Dermis blood vessel endothelial cell (primary cell): ENCODE measurements at regions not wholly inside any gene's neighbourhood (a gene's known extent, or its start where the extent isn't known, plus 50 kb on each side); places are given as distances from the start of the nearest gene placed in this dataset.
"Not testable (repeated sequence)": the region's sequence is repeated elsewhere in the genome, so short reads cannot be mapped to it uniquely, and the experiment has no call there.

Source experiments
- DNase-seq: peaks from one replicate; pipeline ENCODE4 v3.0.0; 2010

DNA sequence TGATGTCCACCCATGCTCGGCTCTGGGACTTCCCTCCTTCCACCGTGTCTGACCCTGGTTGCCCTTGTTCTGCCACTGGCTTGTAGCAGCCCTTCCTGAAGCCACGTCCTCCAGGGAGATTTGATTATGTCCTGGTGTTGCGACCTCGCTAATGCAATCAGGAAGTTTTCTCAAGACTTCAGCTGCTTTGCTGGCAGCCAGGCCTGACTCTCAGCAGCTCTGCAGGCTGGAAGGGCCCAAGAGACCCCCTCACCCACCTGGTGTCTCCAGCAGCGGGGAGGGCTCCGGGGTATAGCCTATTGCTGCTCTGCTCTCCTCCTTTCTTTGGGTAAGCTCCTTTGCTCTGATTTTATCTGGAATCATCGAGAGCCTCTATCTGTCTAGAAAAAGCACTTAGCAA, 2882.8 kb downstream of the RPIA start:
- not testable (repeated sequence) for DNase-seq

DNA sequence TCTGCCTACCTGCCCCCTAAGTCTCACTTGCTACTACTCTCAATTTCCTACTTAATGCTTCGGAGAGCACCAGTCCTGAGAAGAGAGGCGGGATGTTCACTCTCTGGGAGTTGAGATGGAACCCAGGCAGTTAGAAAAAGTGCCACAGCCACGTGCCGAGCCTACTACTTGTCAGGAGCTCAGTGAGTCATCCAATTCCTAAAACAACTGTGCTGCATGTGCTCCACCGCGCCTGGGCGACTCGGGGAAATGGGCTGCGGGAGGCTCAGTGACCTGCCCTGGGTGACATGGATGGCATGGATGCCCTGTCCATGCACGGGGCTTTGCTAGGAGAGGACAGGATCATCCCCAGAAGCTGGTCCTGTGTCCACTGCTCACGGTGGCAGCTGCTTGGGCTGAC, 2884.2 kb downstream of the RPIA start:
- not testable (repeated sequence) for DNase-seq

DNA sequence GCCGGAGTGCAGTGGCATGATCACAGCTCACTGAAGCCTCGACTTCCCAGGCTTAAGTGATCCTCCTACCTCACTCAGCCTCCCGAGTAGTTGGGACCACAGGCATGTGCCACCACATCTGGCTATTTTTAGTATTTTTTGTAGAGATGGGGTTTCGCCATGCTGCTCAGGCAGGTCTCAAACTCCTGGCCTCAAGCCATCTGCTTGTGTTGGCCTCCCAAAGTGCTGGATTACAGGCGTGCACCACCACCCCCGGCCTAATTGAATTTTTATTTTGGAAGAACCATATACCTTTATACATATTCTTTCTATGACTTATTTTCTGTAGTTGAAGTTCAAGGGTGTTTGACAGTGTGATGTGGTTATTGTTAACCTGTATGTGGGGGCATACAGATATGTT, 2885.9 kb downstream of the RPIA start:
- not testable (repeated sequence) for DNase-seq

DNA sequence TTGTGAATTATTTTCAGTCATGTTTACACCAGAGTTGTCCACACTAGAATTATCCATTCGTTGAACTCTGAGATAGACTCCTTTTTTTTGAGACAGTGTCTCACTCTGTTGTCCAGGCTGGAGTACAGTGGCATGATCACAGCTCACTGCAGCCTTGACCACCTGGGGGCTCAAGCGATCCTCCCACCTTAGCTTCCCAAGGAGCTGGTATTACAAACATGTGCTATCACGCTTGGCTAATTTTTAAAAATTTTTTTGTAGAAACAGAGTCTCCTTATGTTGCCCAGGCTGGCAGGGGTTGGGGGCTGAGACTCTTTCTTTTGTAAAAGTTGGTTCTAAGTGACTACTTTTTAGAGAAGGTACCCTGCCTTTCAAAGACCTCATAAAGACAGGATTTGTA, 2887.2 kb downstream of the RPIA start:
- not testable (repeated sequence) for DNase-seq

DNA sequence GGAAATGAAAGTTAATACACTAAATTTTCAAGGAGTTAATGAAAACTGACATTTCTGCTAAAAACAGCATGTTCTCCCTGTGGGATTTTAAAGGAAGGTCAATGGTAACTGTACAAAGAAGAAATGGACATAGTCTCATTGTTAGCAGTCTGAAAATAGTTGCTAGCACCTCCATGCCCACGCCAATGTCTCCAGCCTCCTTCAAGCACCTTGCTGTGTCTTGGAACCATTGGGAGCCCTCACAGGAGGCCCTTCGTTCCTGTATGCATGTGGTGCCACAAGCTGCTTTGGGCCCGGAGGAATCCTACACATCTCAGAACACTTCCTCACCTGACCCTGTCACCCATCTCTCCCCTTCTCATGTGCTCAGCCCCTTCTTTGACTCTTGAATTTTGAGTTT, 2888.1 kb downstream of the RPIA start:
- DNase-seq = not testable (repeated sequence)

DNA sequence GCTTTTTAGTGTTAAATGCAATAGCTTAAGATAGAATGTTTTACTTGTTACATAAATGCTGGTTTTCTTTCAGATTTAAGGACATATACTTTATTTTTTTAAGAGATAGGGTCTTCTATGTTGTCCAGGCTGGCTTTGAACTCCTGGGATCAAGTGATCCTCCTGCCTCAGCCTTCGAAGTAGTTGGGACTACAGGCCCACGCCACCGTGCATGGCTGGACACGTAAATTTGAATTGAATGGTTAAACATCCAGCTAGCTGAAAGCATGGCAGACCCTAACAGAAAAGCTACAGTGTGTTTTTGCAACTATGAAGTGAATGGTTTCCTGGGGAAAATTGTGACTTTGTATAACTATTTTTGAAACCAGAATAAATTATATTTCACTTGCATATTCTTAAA, 2888.6 kb downstream of the RPIA start:
- DNase-seq = not testable (repeated sequence)

DNA sequence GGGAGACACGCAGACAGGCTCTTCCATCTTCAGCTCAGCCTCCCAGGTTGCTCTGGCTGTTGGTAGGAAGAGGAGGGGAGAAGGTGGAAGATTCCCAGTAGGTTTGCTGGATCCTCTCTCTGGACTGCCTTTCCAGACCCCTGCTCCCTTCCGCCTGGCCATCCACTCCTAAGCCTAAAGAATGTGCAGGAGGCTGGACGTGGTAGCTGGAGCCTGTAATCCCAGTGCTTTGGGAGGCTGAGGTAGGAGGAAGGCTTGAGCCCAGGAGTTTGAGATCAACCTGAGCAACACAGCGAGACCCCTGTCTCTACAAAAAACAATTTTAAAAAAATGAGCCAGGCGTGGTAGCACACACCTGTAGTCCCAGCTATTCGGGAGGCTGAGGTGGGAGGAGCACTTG, 2895.6 kb downstream of the RPIA start:
- not testable (repeated sequence) for DNase-seq

DNA sequence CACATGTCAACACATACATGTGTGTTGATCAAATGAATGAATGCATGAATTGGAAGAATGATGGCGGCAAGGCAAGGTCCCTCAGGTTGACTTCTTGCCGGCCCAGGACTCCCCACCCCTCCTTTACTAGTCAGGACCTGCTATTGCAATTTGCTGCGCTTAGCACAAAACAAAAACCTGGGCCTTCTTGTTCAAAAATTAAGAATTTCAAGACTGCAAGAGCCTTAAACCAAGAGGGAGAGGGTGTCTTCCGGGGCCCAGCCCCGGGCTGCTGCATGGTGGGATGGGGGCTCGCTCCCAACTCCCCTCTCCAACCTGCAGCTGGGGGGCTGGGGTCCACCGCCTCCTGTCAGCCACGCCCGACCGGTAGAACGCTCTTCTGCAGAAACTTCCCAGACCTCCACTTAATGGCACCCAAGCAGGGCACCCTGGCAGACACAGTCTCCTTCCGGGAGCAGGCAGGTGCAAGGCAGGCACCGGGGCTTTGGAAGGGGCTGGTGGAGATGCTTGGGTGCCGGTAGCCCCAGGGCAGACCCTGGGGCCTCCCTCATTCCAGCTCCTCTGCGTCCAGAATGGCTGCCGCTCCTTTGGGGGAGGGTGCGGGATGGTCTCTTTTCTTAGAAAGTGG, 2896.5 kb downstream of the RPIA start:
- DNase-seq = not testable (repeated sequence)

DNA sequence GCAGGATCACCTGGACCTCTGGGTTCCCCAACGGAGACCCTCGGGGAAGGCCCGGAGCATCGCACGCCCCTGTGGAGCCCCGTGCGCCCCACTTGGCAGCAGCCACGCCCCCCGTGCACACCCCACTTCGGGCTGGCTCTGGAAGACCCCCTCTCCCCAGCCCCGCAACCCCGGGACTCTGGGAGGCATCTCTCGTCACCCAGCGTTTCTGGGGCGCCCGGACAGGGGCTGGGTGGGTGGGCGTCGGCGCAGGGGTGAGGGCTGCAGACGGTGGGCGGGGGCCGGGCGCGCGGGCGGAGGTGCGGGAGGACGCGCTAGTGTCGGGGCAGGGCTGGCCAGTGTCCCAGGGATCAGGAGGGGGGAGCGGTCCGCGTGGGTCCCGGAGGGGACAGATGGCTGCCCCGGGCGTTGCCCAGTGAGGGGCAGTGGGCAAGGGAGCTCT, 2897.3 kb downstream of the RPIA start:
- not testable (repeated sequence) for DNase-seq

DNA sequence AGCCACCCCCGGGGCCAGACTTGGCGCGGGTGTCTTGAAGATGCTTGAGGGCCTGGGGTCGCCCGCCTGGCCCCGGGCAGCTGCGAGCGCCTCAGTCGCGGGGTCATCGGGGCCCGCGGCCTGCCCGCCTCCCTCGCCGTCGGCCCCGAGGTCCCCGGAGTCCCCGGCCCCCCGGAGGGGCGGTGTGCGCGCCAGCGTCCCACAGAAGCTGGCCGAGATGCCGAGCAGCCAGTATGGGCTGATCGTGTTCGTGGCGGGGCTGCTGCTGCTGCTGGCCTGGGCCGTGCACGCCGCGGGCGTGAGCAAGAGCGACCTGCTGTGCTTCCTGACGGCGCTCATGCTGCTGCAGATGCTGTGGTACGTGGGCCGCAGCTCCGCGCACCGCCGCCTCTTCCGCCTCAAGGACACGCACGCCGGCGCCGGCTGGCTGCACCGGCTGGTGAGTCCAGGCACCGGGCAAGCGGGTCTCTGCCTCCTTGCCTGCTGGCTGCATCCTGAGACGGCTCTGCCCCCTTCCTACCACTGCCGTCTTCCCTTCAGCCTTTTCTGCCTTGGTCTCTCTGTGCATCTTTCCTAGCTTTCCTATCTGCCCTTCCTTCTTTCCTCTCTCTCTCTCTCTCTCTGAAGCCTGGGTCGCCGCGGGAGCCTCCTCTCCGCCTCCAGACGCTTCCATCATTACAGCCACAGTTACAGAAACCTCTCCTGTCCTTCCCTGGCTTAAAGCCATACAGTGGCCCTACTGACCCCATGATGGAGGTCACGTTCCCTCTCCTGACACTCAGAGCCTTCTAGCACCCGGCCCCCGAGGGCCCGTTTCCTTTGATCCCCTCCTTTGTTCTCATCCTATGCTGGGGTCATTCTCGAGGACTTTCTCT, 2898.2 kb downstream of the RPIA start:
- DNase-seq = not testable (repeated sequence)

DNA sequence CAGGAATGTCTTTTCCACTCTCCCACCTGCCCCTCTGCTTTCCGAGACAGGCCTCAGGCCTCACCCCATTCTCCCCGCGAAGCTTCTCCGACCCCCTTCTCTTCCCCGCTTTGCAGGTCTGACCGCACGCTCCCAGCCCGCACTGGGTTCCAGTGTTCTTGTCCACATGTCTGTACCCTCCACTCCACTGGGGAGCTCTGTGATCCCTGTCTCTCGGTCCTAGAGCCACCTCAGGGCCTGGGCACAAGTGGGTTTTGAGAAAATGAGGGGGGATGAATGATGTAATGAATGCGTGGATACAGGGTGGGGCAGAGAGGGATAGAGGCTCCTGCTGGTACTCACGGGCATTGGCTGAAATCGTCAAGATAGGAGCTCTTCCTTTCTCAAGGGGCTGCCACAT, 2898.9 kb downstream of the RPIA start:
- not testable (repeated sequence) for DNase-seq

DNA sequence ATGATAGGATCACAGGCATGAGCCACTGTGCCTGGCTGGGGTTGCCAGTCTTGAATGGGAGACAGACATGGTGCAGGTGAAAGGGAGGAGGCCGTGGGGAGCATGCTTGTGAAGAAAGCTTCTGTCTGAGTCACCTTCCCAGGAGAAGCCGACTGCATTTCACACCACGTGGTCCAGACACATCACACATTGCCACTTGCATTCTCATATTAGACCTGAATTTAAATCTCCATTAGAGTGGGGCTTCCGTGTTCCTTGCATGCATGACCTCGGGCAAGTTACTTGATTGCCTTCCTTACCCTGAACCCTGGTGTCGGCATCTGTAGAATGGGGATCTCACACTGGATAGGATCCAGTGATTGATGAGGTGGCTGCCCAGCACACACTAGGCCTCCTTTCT, 2899.6 kb downstream of the RPIA start:
- DNase-seq = not testable (repeated sequence)

DNA sequence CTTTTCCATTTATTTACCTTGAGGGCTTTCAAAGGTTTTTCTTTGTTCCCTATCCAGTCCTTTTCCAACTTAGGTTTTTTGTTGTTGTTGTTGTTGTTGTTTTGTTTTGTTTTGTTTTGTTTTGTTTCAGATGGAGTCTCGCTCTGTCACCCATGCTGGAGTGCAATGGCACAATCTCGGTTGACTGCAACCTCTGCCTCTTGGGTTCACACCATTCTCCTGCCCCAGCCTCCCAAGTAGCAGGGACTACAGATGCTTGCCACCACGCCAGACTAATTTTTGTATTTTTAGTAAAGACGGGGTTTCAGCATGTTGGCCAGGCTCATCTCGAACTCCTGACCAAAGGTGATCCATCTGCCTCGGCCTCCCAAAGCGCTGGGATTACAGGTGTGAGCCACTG, 2906.0 kb downstream of the RPIA start:
- DNase-seq = not testable (repeated sequence)

DNA sequence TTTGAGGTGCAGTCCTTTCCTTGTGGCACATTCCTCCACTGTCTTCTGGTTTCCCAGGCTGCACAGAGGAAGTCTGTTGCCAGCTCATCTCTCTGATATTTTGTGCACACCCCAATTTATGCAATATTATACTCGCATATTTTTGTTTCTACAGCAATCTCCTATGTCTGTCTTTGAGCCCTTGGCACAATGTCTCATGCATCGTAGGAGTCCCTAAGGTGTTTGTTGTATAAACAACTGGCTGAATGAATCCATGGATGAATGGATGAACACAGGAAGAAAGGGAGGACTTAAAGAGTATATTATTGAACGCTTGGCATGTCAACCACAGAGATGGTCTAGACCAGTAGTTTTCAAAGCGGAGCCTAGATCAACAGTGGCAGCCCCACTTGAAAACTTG, 2907.0 kb downstream of the RPIA start:
- DNase-seq = not testable (repeated sequence)

DNA sequence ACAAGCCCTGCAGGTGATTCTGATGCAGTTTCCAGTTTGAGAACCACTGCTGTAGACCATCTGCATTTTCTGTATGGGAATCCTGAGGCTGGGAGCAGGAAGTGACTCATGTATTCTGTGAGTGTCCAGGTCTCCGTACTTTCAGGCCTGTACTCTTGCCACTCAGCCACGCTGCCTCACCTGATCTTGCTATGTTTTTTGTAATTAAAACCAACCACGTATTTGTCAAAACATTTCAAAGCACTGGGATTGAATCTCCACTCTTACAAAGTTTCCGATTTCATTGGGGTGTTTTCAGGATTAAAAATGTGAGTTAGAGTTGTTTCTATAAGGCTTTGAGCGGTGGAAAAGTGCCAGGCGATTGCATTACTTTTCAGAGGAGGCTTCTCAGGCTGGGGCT, 2907.5 kb downstream of the RPIA start:
- not testable (repeated sequence) for DNase-seq

DNA sequence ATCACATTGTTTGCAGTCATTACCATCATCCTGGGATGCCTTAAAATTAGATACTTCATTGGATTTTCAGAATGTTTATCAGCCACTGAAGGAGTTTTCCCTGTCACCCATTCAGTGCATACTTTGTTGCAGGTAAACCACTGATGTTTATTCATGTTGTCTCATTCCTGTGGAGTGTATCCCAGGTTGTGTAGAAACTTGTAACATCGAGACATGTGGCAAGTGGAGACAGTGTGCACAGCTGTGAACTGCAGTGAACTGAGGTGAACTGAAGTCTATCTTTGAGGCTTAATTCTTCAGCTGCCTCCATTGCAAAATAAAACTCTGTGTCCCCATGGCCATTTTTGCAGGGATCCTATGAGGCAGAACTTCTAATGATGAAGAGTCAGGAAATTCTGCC, 2911.4 kb downstream of the RPIA start:
- DNase-seq = not testable (repeated sequence)

DNA sequence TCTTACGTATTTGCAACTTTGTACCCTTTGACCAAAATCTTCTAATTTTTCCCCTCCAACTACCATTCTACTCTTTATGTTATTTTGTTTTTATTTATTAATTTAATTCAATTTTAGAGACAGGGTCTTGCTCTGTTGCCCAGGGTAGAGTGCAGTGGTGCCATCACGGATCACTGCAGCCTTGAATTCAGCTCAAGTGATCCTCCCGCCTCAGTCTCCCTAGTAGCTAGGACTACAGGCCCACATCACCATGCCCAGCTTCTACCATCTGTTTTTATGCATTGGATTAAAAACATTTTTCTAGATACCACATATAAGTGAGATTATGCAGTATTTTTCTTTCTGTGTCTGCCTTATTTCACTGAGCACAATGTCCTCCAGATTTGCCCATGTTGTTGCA, 2912.5 kb downstream of the RPIA start:
- DNase-seq = not testable (repeated sequence)

DNA sequence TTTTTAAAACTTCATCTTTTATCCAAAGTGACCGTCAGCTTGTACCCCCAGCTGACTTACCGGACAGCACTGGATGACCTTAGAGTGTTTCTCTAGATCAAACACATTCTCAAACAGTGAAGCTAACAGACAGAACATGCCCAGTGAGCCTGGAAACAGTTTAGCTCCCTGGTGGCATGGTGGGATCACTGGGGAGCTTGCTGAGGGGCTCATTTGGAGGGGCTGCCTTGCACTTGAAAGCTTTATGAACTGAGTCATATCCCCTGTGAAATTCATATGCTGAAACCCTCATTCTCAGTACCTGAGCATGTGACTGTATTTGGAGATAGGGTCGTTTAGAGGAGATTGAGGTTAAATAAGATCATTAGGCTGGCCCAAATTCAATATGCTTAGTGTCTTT, 2913.2 kb downstream of the RPIA start:
- DNase-seq = not testable (repeated sequence)

DNA sequence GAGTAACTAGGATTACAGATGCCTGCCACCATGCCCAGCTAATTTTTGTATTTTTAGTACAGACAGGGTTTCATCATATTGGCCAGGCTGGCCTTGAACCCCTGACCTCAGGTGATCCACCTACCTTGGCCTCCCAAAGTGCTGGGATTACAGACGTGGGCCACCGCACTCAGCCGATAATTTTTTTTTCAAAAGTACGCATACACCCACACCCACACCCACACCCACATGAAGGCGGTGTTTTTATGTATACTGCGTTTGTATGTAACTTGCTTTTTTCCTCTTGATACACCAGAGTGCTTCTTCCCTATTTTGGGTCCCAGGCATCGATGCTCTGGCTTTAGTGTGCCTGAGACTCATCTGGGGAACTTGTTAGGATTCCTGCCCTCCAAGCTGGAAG, 2932.3 kb downstream of the RPIA start:
- DNase-seq = not testable (repeated sequence)

DNA sequence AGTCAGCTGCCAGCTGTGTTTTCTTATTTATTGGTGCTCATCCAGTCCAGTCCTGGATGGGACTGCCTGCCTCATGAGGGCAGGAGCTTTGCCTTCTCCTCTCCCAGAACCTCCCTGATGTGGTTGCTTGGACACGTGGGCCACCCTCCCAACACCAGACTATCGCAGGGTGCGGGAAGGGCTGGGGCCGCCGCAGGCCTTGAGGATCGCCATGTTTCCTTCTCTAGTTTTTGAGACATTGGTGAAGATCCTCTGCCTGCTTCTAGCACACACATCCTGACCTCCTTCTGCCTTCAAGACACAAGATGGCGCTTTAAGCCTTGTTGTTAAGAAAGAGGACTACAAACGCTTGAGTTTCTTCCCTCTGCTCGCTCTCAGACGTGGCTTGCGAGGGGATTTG, 2937.0 kb downstream of the RPIA start:
- DNase-seq = not testable (repeated sequence)

DNA sequence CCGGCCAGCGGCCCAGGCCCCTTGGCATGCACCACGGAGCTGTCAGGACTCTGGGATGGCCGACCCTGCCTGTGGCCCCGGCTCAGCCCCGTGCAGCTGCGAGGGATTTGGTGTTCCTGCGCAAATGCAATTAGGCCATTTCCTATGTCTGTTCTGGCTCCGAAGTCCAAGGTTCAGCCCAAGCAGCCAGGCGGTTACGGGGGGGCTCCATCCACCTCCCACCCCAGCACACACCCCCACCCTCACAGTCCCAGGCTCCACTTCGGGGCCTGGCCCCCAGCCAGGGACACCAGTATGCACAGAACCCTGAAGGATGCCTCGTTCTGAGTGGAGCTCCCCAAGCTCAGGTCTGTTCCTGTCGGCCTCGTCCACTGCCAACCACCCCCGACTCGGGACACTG, 2965.7 kb downstream of the RPIA start:
- DNase-seq = peak; percentile 2

DNA sequence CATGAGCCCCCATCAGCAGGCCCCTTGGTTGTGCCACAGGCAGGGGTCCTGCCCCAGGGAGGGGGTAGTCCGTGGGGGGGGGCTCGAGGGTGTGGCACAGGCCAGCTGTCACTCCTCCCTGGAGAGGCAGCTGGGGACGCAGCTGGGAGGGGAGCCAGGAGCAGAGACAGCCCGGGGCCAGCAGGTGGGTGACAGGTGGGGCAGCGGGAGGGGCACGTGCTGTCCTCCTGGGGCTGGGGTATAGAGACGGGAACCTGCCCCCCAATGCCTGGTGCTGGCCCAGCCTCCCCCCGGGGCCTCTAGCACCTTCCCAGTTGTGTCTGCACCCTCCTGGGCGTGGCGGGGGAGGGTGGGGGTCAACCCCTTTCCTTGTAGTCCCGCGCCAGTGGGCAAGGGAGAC, 2966.9 kb downstream of the RPIA start:
- DNase-seq = not testable (repeated sequence)

DNA sequence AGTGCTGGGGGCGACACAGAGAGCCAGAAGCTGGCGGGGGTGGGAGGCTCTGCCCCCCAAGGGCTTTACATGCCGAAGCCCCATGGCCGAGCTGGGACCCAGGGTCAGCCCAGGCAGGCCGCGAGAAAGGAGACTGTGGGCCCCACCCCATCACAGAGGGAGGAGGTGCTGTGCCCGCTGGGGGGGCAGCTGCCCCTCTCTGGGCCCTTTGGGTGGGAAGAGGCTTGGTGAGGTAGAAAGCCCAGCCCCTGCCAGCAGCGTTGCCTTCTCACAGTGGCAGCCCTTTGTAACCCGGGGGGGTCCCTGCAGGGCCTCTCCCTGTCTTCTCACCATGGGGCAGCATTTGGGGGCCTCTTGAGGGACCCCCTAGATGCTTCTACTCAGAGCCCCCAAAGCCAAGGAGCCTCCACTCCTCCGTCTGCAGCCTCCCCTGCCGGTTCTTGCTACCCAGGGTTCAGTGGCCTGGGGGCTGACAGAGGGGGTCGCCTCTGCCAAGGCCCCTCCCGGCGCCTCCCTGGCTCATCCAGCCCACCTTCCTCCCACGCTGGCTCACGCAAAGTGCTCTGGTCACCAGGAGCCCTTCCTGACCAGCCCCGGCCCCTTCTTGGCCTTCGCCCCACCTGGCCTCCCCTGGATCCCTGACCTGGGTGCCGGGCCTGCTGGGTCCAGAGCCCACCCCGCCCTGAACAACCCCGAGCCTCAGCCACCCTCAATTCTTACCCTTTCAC, 2967.9 kb downstream of the RPIA start:
- DNase-seq = not testable (repeated sequence)
